Endodermal cell (in vitro differentiated cells): ENCODE measurements at regions not wholly inside any gene's neighbourhood (a gene's known extent, or its start where the extent isn't known, plus 50 kb on each side); places are given as distances from the start of the nearest gene placed in this dataset.

ENCODE experiments used
- DNase-seq: peaks from one replicate; pipeline ENCODE4 v3.0.0-alpha.2; 2017
- H3K27ac ChIP-seq: 2 replicates; pipeline ENCODE4 v1.5.1; 2013; ENCODE audit warnings: mild to moderate bottlenecking, low read depth, low read length, moderate library complexity
- H3K27me3 ChIP-seq: 2 replicates; pipeline ENCODE4 v1.6.1; 2013; ENCODE audit warnings: mild to moderate bottlenecking, low read length, moderate library complexity; ENCODE audit not compliant: insufficient read depth, control insufficient read depth, poor library complexity, severe bottlenecking
- H3K36me3 ChIP-seq: 2 replicates; pipeline ENCODE4 v1.7.0; 2013; ENCODE audit warnings: mild to moderate bottlenecking, low read length, moderate library complexity; ENCODE audit not compliant: control insufficient read depth, insufficient read depth
- H3K4me1 ChIP-seq: one replicate; pipeline ENCODE4 v1.7.0; 2013; ENCODE audit warnings: low read length; ENCODE audit not compliant: control insufficient read depth, insufficient read depth
- H3K4me3 ChIP-seq: 2 replicates; pipeline ENCODE4 v1.5.1; 2013; ENCODE audit warnings: mild to moderate bottlenecking, low read length, moderate library complexity
- H3K9ac ChIP-seq: 2 replicates; pipeline ENCODE4 v1.6.1; 2013; ENCODE audit warnings: mild to moderate bottlenecking, low read length, moderate library complexity; ENCODE audit not compliant: poor library complexity, severe bottlenecking; ENCODE audit errors: extremely low read depth
- H3K9me3 ChIP-seq: 2 replicates; pipeline ENCODE4 v1.6.1; 2013; ENCODE audit warnings: mild to moderate bottlenecking, low read length, moderate library complexity; ENCODE audit not compliant: control insufficient read depth
- H3K27ac Mint-ChIP-seq: 2 replicates; pipeline ENCODE4 v1.8.0; 2020; ENCODE audit warnings: mixed read lengths
- H3K27me3 Mint-ChIP-seq: 2 replicates; pipeline ENCODE4 v1.8.0; 2021; ENCODE audit warnings: mild to moderate bottlenecking, mixed read lengths; ENCODE audit not compliant: insufficient read depth
- H3K36me3 Mint-ChIP-seq: 2 replicates; pipeline ENCODE4 v1.8.0; 2020; ENCODE audit warnings: low read depth, mixed read lengths
- H3K4me1 Mint-ChIP-seq: 2 replicates; pipeline ENCODE4 v1.8.0; 2020; ENCODE audit warnings: mixed read lengths
- H3K4me3 Mint-ChIP-seq: 2 replicates; pipeline ENCODE4 v1.8.0; 2020; ENCODE audit warnings: mild to moderate bottlenecking, moderate library complexity, mixed read lengths
- H3K9me3 Mint-ChIP-seq: 2 replicates; pipeline ENCODE4 v1.8.0; 2020; ENCODE audit warnings: mild to moderate bottlenecking, mixed read lengths
- CTCF ChIP-seq: fragments of 200-600 bp; sonication (generic); conservative IDR thresholded peaks from 2 replicates; pipeline ENCODE4 v1.5.0; 2021; ENCODE audit warnings: antibody characterized with exemption, mild to moderate bottlenecking
- WGBS, 2 experiments: methylation state at CpG; one replicate each; pipeline versions ENCODE4 v1.1.5 to v1.1.7; 2013; ENCODE audit warnings: missing lambda C conversion rate in 2 of 2, mixed read lengths in 1 of 2; ENCODE audit not compliant: insufficient coverage in 1 of 2, insufficient read length in 1 of 2; 5-methylcytosine and 5-hydroxymethylcytosine counted together

GRCh38 chr16:63323055-63323454, 1286.8 kb upstream of the CDH8 start:
- H3K4me1 Mint-ChIP-seq, result no peaks in the 10 kb centered on the region
- no peaks in the 10 kb centered on the region for H3K36me3 Mint-ChIP-seq
- H3K9me3 ChIP-seq, result no peaks in the 10 kb centered on the region
- H3K27me3 ChIP-seq, result no peaks in the 10 kb centered on the region
- H3K27ac ChIP-seq, result no peak overlapping the region
- H3K9ac ChIP-seq, result no peak overlapping the region
- no peaks in the 10 kb centered on the region for H3K36me3 ChIP-seq
- H3K4me3 ChIP-seq, result no peak overlapping the region
- H3K4me1 ChIP-seq, result no peaks in the 10 kb centered on the region
- H3K4me3 Mint-ChIP-seq, result no peak overlapping the region
- no peak overlapping the region for H3K27ac Mint-ChIP-seq
- WGBS, 2 experiments, result 90% methylated on average over 1 of the region's 1 CpG; no CpG with 5 or more reads in 1 of the 2 experiments
- no peaks in the 10 kb centered on the region for H3K9me3 Mint-ChIP-seq
- DNase-seq, result no peak
- no peak for TF ChIP-seq CTCF
- H3K27me3 Mint-ChIP-seq, result no peaks in the 10 kb centered on the region

- H3K4me3 Mint-ChIP-seq, result no peak overlapping the region
- no peaks in the 10 kb centered on the region for H3K4me1 ChIP-seq
- no peaks in the 10 kb centered on the region for H3K27me3 Mint-ChIP-seq
- peaks cover 5% of the 10 kb centered on the region for H3K4me1 Mint-ChIP-seq
- H3K9me3 Mint-ChIP-seq, result no peaks in the 10 kb centered on the region
- no peaks in the 10 kb centered on the region for H3K36me3 ChIP-seq
- H3K36me3 Mint-ChIP-seq, result no peaks in the 10 kb centered on the region
- H3K27ac Mint-ChIP-seq, result no peak overlapping the region
- DNase-seq, result no peak
- H3K4me3 ChIP-seq, result no peak overlapping the region
- H3K27me3 ChIP-seq, result no peaks in the 10 kb centered on the region
- WGBS, 2 experiments, result 80 to 91% methylated on average over 1 of the region's 1 CpG
- H3K9me3 ChIP-seq, result no peaks in the 10 kb centered on the region
- H3K9ac ChIP-seq, result no peak overlapping the region
- H3K27ac ChIP-seq, result no peak overlapping the region
- no peak for TF ChIP-seq CTCF
These were observed 1279.0 kb upstream of the CDH8 start for GRCh38 chr16:63315229-63315628.

GRCh38 chr16:63312346-63312745, 1276.1 kb upstream of the CDH8 start:
- Histone ChIP-seq H3K27ac (no peak overlapping the region), H3K4me3 (no peak overlapping the region), H3K36me3 (no peaks in the 10 kb centered on the region), H3K4me1 (no peaks in the 10 kb centered on the region), H3K9me3 (no peaks in the 10 kb centered on the region), H3K27me3 (no peaks in the 10 kb centered on the region), H3K9ac (no peak overlapping the region)
- no peak for DNase-seq
- Mint-ChIP-seq H3K9me3 (no peaks in the 10 kb centered on the region), H3K27me3 (no peaks in the 10 kb centered on the region), H3K36me3 (no peaks in the 10 kb centered on the region), H3K27ac (no peak overlapping the region), H3K4me3 (no peak overlapping the region), H3K4me1 (peaks cover 5% of the 10 kb centered on the region)
- TF ChIP-seq CTCF, result no peak
- WGBS, 2 experiments, result 88 to 95% methylated on average over 1 of the region's 1 CpG
